Esophagus squamous epithelium (tissue), 4 donors: ENCODE measurements at regions not wholly inside any gene's neighbourhood (a gene's known extent, or its start where the extent isn't known, plus 50 kb on each side); places are given as distances from the start of the nearest gene placed in this dataset.

ENCODE experiments used
- CTCF ChIP-seq, 6 experiments: fragments of 450-650 bp in 4 of 6; fragments of 200-600 bp in 2 of 6; sonication (generic) in 2 of 6; IDR thresholded peaks; one replicate each; pipeline ENCODE4 v1.5.1; 2016 to 2019; ENCODE audit warnings: antibody characterized with exemption in 6 of 6, mild to moderate bottlenecking in 4 of 6, moderate library complexity in 4 of 6
- POLR2A ChIP-seq, 4 donors: fragments of 450-650 bp; IDR thresholded peaks; one replicate each; pipeline ENCODE4 v1.6.1; 2017; ENCODE audit warnings: antibody characterized with exemption in 4 of 4, mild to moderate bottlenecking in 4 of 4, moderate library complexity in 3 of 4

- no peak for TF ChIP-seq POLR2A (IDR thresholded peaks at IDR 0.05)
- TF ChIP-seq CTCF (IDR thresholded peaks at IDR 0.05) = no peak
Measured at GRCh38 chr9:129480227-129480626, 140.7 kb downstream of the C9orf50 start.
